Fibroblast of lung (primary cell): ENCODE measurements at regions not wholly inside any gene's neighbourhood (a gene's known extent, or its start where the extent isn't known, plus 50 kb on each side); places are given as distances from the start of the nearest gene placed in this dataset.

Source experiments
- DNase-seq, 2 donors: peaks; one replicate each; pipeline versions ENCODE4 v3.0.0 to v3.0.0-alpha.2; 2010; ENCODE audit warnings: low read depth in 2 of 2
- H2AFZ ChIP-seq: 2 replicates; pipeline ENCODE4 v1.5.1; 2012; ENCODE audit warnings: low read length, control low read depth, inconsistent platforms
- H3K27ac ChIP-seq: 2 replicates; pipeline ENCODE4 v1.5.1; 2011; ENCODE audit warnings: low read length, control low read depth; ENCODE audit not compliant: insufficient read depth
- H3K27me3 ChIP-seq: 2 replicates; pipeline ENCODE4 v1.5.1; 2011; ENCODE audit warnings: mild to moderate bottlenecking, low read length; ENCODE audit not compliant: control insufficient read depth, insufficient read depth
- H3K36me3 ChIP-seq: 2 replicates; pipeline ENCODE4 v1.5.1; 2011; ENCODE audit warnings: low read length; ENCODE audit not compliant: control insufficient read depth, insufficient read depth
- H3K4me1 ChIP-seq: 2 replicates; pipeline ENCODE4 v1.5.1; 2011; ENCODE audit warnings: low read length; ENCODE audit not compliant: control insufficient read depth, insufficient read depth; ENCODE audit errors: extremely low read depth
- H3K4me2 ChIP-seq: 2 replicates; pipeline ENCODE4 v1.5.1; 2011; ENCODE audit warnings: low read length, control low read depth; ENCODE audit not compliant: insufficient read depth; ENCODE audit errors: extremely low read depth
- H3K4me3 ChIP-seq, 4 experiments: fragments of 200-600 bp in 1 of 4; sonication (generic) in 1 of 4; replicated peaks in 1 of 4; 2 replicates each; pipeline ENCODE4 v1.5.1; 2011 to 2016; ENCODE audit warnings: low read length in 4 of 4, low read depth in 3 of 4, mild to moderate bottlenecking in 3 of 4, control low read depth in 2 of 4, inconsistent platforms in 1 of 4, mixed read lengths in 1 of 4; ENCODE audit not compliant: insufficient read depth in 1 of 4; ENCODE audit errors: control extremely low read depth in 1 of 4
- H3K79me2 ChIP-seq: 2 replicates; pipeline ENCODE4 v1.5.1; 2012; ENCODE audit warnings: mild to moderate bottlenecking, low read length, inconsistent platforms; ENCODE audit not compliant: control insufficient read depth, insufficient read depth
- H3K9ac ChIP-seq: 2 replicates; pipeline ENCODE4 v1.5.1; 2011; ENCODE audit warnings: mild to moderate bottlenecking, low read length, control low read depth; ENCODE audit not compliant: insufficient read depth
- H3K9me3 ChIP-seq: 2 replicates; pipeline ENCODE4 v1.5.1; 2012; ENCODE audit warnings: low read depth, low read length; ENCODE audit not compliant: control insufficient read depth, insufficient read depth
- H4K20me1 ChIP-seq: 2 replicates; pipeline ENCODE4 v1.5.1; 2011; ENCODE audit warnings: low read length; ENCODE audit not compliant: control insufficient read depth, insufficient read depth; ENCODE audit errors: extremely low read depth
- EZH2 ChIP-seq: IDR thresholded peaks from 2 replicates; pipeline ENCODE4 v1.5.1; 2012; ENCODE audit warnings: low read length, control low read depth, mild to moderate bottlenecking; ENCODE audit errors: missing control alignments
- TF ChIP-seq, protein P1 (sequence below), 2 donors: IDR thresholded peaks in 1 of 2; conservative IDR thresholded peaks in 1 of 2; 1 replicate in 1 of 2; 2 replicates in 1 of 2; pipeline ENCODE4 v1.5.1; 2011 to 2012; ENCODE audit warnings: low read length in 2 of 2, control low read depth in 1 of 2, inconsistent platforms in 1 of 2, low read depth in 1 of 2, mild to moderate bottlenecking in 1 of 2

- Histone ChIP-seq H4K20me1 (no peaks in the 10 kb centered on the region), H3K27me3 (no peaks in the 10 kb centered on the region), H3K4me2 (no peak overlapping the region), H3K9ac (no peak overlapping the region), H3K4me3 (no peak overlapping the region), H3K4me1 (no peaks in the 10 kb centered on the region), H2AFZ (no peak overlapping the region), H3K36me3 (peaks cover 2% of the 10 kb centered on the region), H3K79me2 (no peaks in the 10 kb centered on the region), H3K9me3 (no peaks in the 10 kb centered on the region), H3K27ac (no peak overlapping the region)
- no peak for DNase-seq
- no peak for TF ChIP-seq EZH2
- TF ChIP-seq, protein P1, sequence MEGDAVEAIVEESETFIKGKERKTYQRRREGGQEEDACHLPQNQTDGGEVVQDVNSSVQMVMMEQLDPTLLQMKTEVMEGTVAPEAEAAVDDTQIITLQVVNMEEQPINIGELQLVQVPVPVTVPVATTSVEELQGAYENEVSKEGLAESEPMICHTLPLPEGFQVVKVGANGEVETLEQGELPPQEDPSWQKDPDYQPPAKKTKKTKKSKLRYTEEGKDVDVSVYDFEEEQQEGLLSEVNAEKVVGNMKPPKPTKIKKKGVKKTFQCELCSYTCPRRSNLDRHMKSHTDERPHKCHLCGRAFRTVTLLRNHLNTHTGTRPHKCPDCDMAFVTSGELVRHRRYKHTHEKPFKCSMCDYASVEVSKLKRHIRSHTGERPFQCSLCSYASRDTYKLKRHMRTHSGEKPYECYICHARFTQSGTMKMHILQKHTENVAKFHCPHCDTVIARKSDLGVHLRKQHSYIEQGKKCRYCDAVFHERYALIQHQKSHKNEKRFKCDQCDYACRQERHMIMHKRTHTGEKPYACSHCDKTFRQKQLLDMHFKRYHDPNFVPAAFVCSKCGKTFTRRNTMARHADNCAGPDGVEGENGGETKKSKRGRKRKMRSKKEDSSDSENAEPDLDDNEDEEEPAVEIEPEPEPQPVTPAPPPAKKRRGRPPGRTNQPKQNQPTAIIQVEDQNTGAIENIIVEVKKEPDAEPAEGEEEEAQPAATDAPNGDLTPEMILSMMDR (conservative IDR thresholded peaks at IDR 0.05 in 1 of 2, IDR thresholded peaks at IDR 0.05 in 1 of 2; ENCODE audit: low read depth in 1 of 2, low read length in 2 of 2) = no peak
Observed at GRCh38 chr17:63190821-63191370, 224.9 kb downstream of the TANC2 start.

DNA sequence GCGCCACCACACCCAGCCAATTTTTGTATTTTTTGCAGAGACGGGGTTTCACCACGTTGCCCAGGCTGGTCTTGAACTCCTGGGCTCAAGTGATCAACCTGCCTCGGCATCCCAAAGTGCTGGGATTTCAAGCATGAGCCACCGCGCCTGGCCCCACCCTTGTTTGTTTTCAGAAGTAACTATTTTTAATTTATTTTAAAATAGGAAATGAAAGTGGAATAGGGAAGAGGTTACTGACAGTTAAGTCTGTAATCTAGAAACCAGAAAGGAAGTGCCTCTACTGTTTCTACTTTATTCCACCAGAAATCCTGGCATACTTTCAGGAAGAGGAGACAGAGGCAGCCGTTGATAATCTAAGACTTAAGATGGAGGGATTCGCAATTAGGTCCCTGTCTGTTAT, 225.6 kb downstream of the TANC2 start:
- DNase-seq = no peak
- H2AFZ ChIP-seq = no peak overlapping the region
- peaks cover 2% of the 10 kb centered on the region for H3K36me3 ChIP-seq
- no peaks in the 10 kb centered on the region for H3K9me3 ChIP-seq
- no peak overlapping the region for H3K4me2 ChIP-seq
- H3K9ac ChIP-seq = no peak overlapping the region
- H3K27ac ChIP-seq = no peak overlapping the region
- H3K27me3 ChIP-seq = no peaks in the 10 kb centered on the region
- no peak overlapping the region for H3K4me3 ChIP-seq
- H3K4me1 ChIP-seq = no peaks in the 10 kb centered on the region
- H4K20me1 ChIP-seq = no peaks in the 10 kb centered on the region
- H3K79me2 ChIP-seq = no peaks in the 10 kb centered on the region
- TF ChIP-seq, protein P1 (conservative IDR thresholded peaks at IDR 0.05 in 1 of 2, IDR thresholded peaks at IDR 0.05 in 1 of 2; ENCODE audit: low read depth in 1 of 2, low read length in 2 of 2) = no peak

DNA sequence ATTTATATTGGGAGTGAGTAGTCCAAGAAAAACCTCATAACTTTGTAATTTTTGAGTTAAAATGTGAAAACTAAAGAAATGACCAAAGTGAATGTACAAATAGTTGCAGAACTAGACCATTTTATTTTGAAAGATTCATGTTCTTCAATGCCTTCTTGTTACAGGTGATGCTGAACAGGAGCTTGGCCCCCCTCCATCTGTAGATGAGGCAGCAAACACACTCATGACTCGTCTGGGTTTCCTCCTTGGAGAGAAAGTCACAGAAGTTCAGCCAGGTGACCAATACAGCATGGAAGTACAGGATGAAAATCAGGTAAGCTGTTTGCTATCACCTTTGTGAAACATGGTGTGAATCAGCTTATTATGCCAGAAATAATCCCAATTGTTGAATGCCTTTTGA, 227.8 kb downstream of the TANC2 start:
- TF ChIP-seq, protein P1 (conservative IDR thresholded peaks at IDR 0.05 in 1 of 2, IDR thresholded peaks at IDR 0.05 in 1 of 2; ENCODE audit: low read depth in 1 of 2, low read length in 2 of 2) = no peak
- TF ChIP-seq EZH2 = no peak
- H3K79me2 ChIP-seq = no peaks in the 10 kb centered on the region
- H3K36me3 ChIP-seq = peaks cover 2% of the 10 kb centered on the region
- no peaks in the 10 kb centered on the region for H4K20me1 ChIP-seq
- DNase-seq = no peak
- H2AFZ ChIP-seq = no peak overlapping the region
- no peaks in the 10 kb centered on the region for H3K27me3 ChIP-seq
- H3K4me1 ChIP-seq = no peaks in the 10 kb centered on the region
- H3K4me3 ChIP-seq = no peak overlapping the region
- H3K9me3 ChIP-seq = no peaks in the 10 kb centered on the region
- H3K4me2 ChIP-seq = no peak overlapping the region
- no peak overlapping the region for H3K9ac ChIP-seq
- no peak overlapping the region for H3K27ac ChIP-seq
